HCT116 (cell line): ENCODE measurements at regions not wholly inside any gene's neighbourhood (a gene's known extent, or its start where the extent isn't known, plus 50 kb on each side); places are given as distances from the start of the nearest gene placed in this dataset.

Source experiments
- ATAC-seq: fragments of 200-7000 bp; cut with Tn5 transposase; 2 replicates; pipeline ENCODE4 v1.9.1; 2020; ENCODE audit warnings: mild to moderate bottlenecking, moderate library complexity
- BruUV-seq: library from RNA; stranded (reverse); fragments of 400-500 nt; replicated peaks from 2 replicates; lab custom pipeline; 2021; lab: Mats Ljungman, UMichigan
- CTCF ChIA-PET: fragments of 300-600 bp; sonication (Branson Sonifier 250); formaldehyde crosslinking; loops from one replicate; lab custom pipeline; 2021; ENCODE audit warnings: antibody characterized with exemption; lab: Charles Lee
- POLR2A ChIA-PET: fragments of 300-600, 350-600 bp; sonication (Branson Sonifier 250); formaldehyde crosslinking; loops from one replicate; lab custom pipeline; 2021; ENCODE audit warnings: antibody characterized with exemption; lab: Charles Lee
- RAD21 ChIA-PET, 2 experiments: fragments of 300-600 bp; sonication (Branson Sonifier 250); formaldehyde crosslinking; loops; one replicate each; lab custom pipeline; 2023; ENCODE audit warnings: low total read pairs in 2 of 2; ENCODE audit not compliant: uncharacterized antibody in 2 of 2, unreplicated experiment in 2 of 2, low non-redundant PET in 1 of 2; lab: Charles Lee
- DNase-seq: peaks from one replicate; pipeline ENCODE4 v3.0.0-alpha.2; 2010; ENCODE audit warnings: low read depth, low spot score
- H2AFZ ChIP-seq: fragments of 200-600 bp; shearing (Covaris generic), sonication (generic); 2 replicates; pipeline ENCODE4 v1.6.1; 2017; ENCODE audit warnings: low read depth, mixed run types, mixed read lengths, antibody characterized with exemption, low read length; ENCODE audit not compliant: poor library complexity, severe bottlenecking
- H3K27ac ChIP-seq: 2 replicates; pipeline ENCODE4 v1.5.1; 2012; ENCODE audit warnings: low read depth, low read length
- H3K27me3 ChIP-seq: fragments of 200-600 bp; sonication (generic); 2 replicates; pipeline ENCODE4 v1.6.1; 2016; ENCODE audit warnings: mixed run types, low read length, mixed read lengths; ENCODE audit not compliant: insufficient read depth
- H3K36me3 ChIP-seq, 2 experiments: fragments of 200-500 bp in 1 of 2; fragments of 200-600 bp in 1 of 2; sonication (Bioruptor generic) in 1 of 2; sonication (generic) in 1 of 2; 2 replicates each; pipeline versions ENCODE4 v1.5.1 to v1.6.1; 2014 to 2016; ENCODE audit warnings: low read length in 2 of 2, inconsistent platforms in 1 of 2, mixed read lengths in 1 of 2, mixed run types in 1 of 2; ENCODE audit not compliant: insufficient read depth in 2 of 2, control insufficient read depth in 1 of 2
- H3K4me1 ChIP-seq, 2 experiments: fragments of 200-600 bp in 1 of 2; sonication (generic) in 1 of 2; 2 replicates each; pipeline versions ENCODE4 v1.5.1 to v1.6.1; 2012 to 2017; ENCODE audit warnings: low read length in 2 of 2, inconsistent platforms in 1 of 2, mild to moderate bottlenecking in 1 of 2, mixed read lengths in 1 of 2, mixed run types in 1 of 2, moderate library complexity in 1 of 2; ENCODE audit not compliant: insufficient read depth in 2 of 2, control insufficient read depth in 1 of 2
- H3K4me2 ChIP-seq: fragments of 200-600 bp; sonication (generic); 2 replicates; pipeline ENCODE4 v1.6.1; 2017; ENCODE audit warnings: mixed run types, low read length, mixed read lengths
- H3K4me3 ChIP-seq, 2 experiments: fragments of 200-600 bp in 1 of 2; sonication (generic) in 1 of 2; replicated peaks in 1 of 2; 2 replicates each; pipeline ENCODE4 v1.5.1; 2011 to 2016; ENCODE audit warnings: low read length in 2 of 2, control low read depth in 1 of 2, low read depth in 1 of 2, mild to moderate bottlenecking in 1 of 2, mixed read lengths in 1 of 2, mixed run types in 1 of 2
- H3K79me2 ChIP-seq: fragments of 200-600 bp; sonication (generic); 2 replicates; pipeline ENCODE4 v1.6.1; 2017; ENCODE audit warnings: mild to moderate bottlenecking, mixed run types, low read length, moderate library complexity, mixed read lengths; ENCODE audit not compliant: insufficient read depth
- H3K9ac ChIP-seq: fragments of 200-600 bp; sonication (generic); 2 replicates; pipeline ENCODE4 v1.6.1; 2016; ENCODE audit warnings: low read length, mixed read lengths
- H3K9me2 ChIP-seq: fragments of 200-600 bp; sonication (generic), shearing (Covaris generic); 2 replicates; pipeline ENCODE4 v1.6.1; 2017; ENCODE audit warnings: mixed run types, mild to moderate bottlenecking, moderate library complexity; ENCODE audit not compliant: insufficient read depth
- H3K9me3 ChIP-seq, 2 experiments: fragments of 200-500 bp in 1 of 2; fragments of 200-600 bp in 1 of 2; sonication (Bioruptor generic) in 1 of 2; sonication (generic) in 1 of 2; 2 replicates each; pipeline ENCODE4 v1.6.1; 2014 to 2017; ENCODE audit warnings: low read length in 2 of 2, mixed read lengths in 2 of 2, inconsistent platforms in 1 of 2, low read depth in 1 of 2, mild to moderate bottlenecking in 1 of 2, mixed run types in 1 of 2, moderate library complexity in 1 of 2; ENCODE audit not compliant: control insufficient read depth in 1 of 2, insufficient read depth in 1 of 2
- H4K20me1 ChIP-seq: fragments of 200-600 bp; sonication (generic), shearing (Covaris generic); 2 replicates; pipeline ENCODE4 v1.6.1; 2017; ENCODE audit warnings: mixed run types, mild to moderate bottlenecking, moderate library complexity; ENCODE audit not compliant: insufficient read depth
- CTCF ChIP-seq, 3 experiments: fragments of 200-600 bp in 1 of 3; sonication (generic) in 1 of 3; IDR thresholded peaks in 2 of 3; conservative IDR thresholded peaks in 1 of 3; 2 replicates each; pipeline ENCODE4 v1.5.1; 2012 to 2017; ENCODE audit warnings: low read depth in 2 of 3, low read length in 2 of 3, antibody characterized with exemption in 1 of 3, borderline replicate concordance in 1 of 3, control low read depth in 1 of 3, mild to moderate bottlenecking in 1 of 3, mixed read lengths in 1 of 3, mixed run types in 1 of 3, moderate library complexity in 1 of 3; ENCODE audit not compliant: insufficient read depth in 1 of 3
- JUND ChIP-seq: IDR thresholded peaks from 2 replicates; pipeline ENCODE4 v1.6.1; 2012
- POLR2A ChIP-seq: IDR thresholded peaks from 2 replicates; pipeline ENCODE4 v1.7.0; 2011; ENCODE audit warnings: borderline replicate concordance; ENCODE audit not compliant: insufficient read depth, insufficient read length; ENCODE audit errors: extremely low read depth
- POLR2AphosphoS5 ChIP-seq: IDR thresholded peaks from 2 replicates; pipeline ENCODE4 v1.6.1; 2011; ENCODE audit warnings: mild to moderate bottlenecking, low read depth, low read length, moderate library complexity
- RAD21 ChIP-seq: IDR thresholded peaks from 2 replicates; pipeline ENCODE4 v1.6.1; 2012; ENCODE audit warnings: low read depth, mild to moderate bottlenecking
- SRF ChIP-seq: IDR thresholded peaks from 2 replicates; pipeline ENCODE4 v1.6.1; 2012; ENCODE audit warnings: low read depth
- ZBTB33 ChIP-seq: IDR thresholded peaks from 2 replicates; pipeline ENCODE4 v1.6.1; 2011; ENCODE audit warnings: mild to moderate bottlenecking, low read length, moderate library complexity; ENCODE audit not compliant: insufficient replicate concordance; ENCODE audit errors: extremely low read depth
- ZFX ChIP-seq: fragments of 450-650 bp; IDR thresholded peaks from 2 replicates; pipeline ENCODE4 v1.6.1; 2017
- intact Hi-C: fragments of 100-400 bp; cut with micrococcal nuclease; formaldehyde crosslinking; loops from 2 replicates; pipeline ENCODE4 v1.10.0; 2022

DNA sequence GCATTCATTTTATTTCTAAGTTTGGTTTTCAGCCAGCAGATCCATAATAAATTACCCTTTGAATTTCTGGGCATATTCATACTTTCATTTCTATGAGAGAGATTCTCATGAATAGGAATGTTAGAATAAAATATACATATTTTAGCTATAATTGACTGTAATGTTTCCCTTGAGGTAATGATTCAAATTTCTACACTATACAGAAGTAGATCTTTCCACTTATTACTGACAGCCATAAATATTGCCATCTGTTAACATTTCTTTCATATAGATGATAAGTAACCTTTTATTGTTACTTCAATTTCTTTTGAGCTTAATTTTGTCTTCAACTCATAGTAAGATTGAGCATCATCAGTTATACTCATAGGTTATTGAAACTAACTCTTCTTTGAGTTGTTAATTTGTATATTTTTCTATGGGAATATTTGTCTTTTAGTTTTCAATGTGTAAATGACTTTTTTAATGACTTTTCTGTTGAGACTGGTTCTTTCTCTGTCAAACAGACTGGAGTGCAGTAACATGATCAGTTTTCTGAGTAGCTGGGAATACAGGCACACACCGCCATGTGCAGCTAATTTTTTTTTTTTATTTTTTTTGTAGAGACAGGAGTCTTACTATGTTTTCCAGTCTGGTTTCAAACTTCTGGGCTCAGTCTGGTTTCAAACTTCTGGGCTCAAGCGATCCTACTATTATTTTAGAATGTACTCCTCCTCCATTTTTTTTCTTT, 991.6 kb downstream of the SLC6A15 start:
- Histone ChIP-seq H3K27me3 (no peaks in the 10 kb centered on the region), H3K9me3 (no peaks in the 10 kb centered on the region), H4K20me1 (no peaks in the 10 kb centered on the region), H3K27ac (no peak overlapping the region), H3K9ac (no peak overlapping the region), H3K4me2 (no peak overlapping the region), H2AFZ (no peak overlapping the region), H3K36me3 (no peaks in the 10 kb centered on the region), H3K9me2 (no peaks in the 10 kb centered on the region), H3K4me1 (no peaks in the 10 kb centered on the region), H3K4me3 (no peak overlapping the region), H3K79me2 (no peaks in the 10 kb centered on the region)
- ChIA-PET RAD21 (no interaction called here), POLR2A (no interaction called here), CTCF (no interaction called here)
- ATAC-seq (no peak), DNase-seq (no peak)
- intact Hi-C loops, result no loop called here
- TF ChIP-seq ZBTB33, result no peak
- no peak for TF ChIP-seq CTCF (IDR thresholded peaks at IDR 0.05 in 2 of 3, conservative IDR thresholded peaks at IDR 0.05 in 1 of 3; ENCODE audit: borderline replicate concordance in 1 of 3, insufficient read depth in 1 of 3, low read depth in 2 of 3, low read length in 2 of 3)
- no peak for TF ChIP-seq JUND
- no peak for TF ChIP-seq POLR2A
- TF ChIP-seq ZFX, result no peak
- TF ChIP-seq RAD21, result no peak
- no peak for TF ChIP-seq SRF
- TF ChIP-seq POLR2AphosphoS5, result no peak
- BruUV-seq, result no TSS peak
